H9 (cell line): ENCODE measurements at regions not wholly inside any gene's neighbourhood (a gene's known extent, or its start where the extent isn't known, plus 50 kb on each side); places are given as distances from the start of the nearest gene placed in this dataset.

Experiments
- DNase-seq: peaks from one replicate; pipeline ENCODE4 v3.0.0-alpha.2; 2017
- H2AFZ ChIP-seq: one replicate; pipeline ENCODE4 v1.6.1; 2013; ENCODE audit warnings: mild to moderate bottlenecking, low read length, control low read depth, moderate library complexity
- H2AK5ac ChIP-seq: 2 replicates; pipeline ENCODE4 v1.6.1; 2013; ENCODE audit warnings: low read length, control low read depth, mixed read lengths; ENCODE audit not compliant: insufficient read length
- H2BK120ac ChIP-seq: one replicate; pipeline ENCODE4 v1.6.1; 2013; ENCODE audit warnings: low read depth, mild to moderate bottlenecking, low read length, control low read depth, inconsistent platforms; ENCODE audit not compliant: poor library complexity, severe bottlenecking
- H2BK12ac ChIP-seq: 2 replicates; pipeline ENCODE4 v1.6.1; 2013; ENCODE audit warnings: low read length, control low read depth, mixed read lengths, low read depth; ENCODE audit not compliant: insufficient read length
- H2BK15ac ChIP-seq: 2 replicates; pipeline ENCODE4 v1.6.1; 2013; ENCODE audit warnings: low read depth, low read length, control low read depth
- H2BK20ac ChIP-seq: one replicate; pipeline ENCODE4 v1.6.1; 2013; ENCODE audit warnings: low read depth, mild to moderate bottlenecking, low read length, control low read depth, inconsistent platforms; ENCODE audit not compliant: poor library complexity, severe bottlenecking
- H2BK5ac ChIP-seq: 2 replicates; pipeline ENCODE4 v1.6.1; 2013; ENCODE audit warnings: low read length, control low read depth, mixed read lengths; ENCODE audit not compliant: insufficient read length
- H3K14ac ChIP-seq: 2 replicates; pipeline ENCODE4 v1.6.1; 2013; ENCODE audit warnings: low read length, control low read depth; ENCODE audit not compliant: insufficient read depth
- H3K18ac ChIP-seq: 2 replicates; pipeline ENCODE4 v1.6.1; 2013; ENCODE audit warnings: low read depth, mild to moderate bottlenecking, mixed read lengths, low read length, control low read depth; ENCODE audit not compliant: insufficient read length
- H3K23ac ChIP-seq: 2 replicates; pipeline ENCODE4 v1.6.1; 2013; ENCODE audit warnings: low read length, control low read depth, mixed read lengths, low read depth; ENCODE audit not compliant: insufficient read length
- H3K23me2 ChIP-seq: 2 replicates; pipeline ENCODE4 v1.6.1; 2013; ENCODE audit warnings: low read depth, mild to moderate bottlenecking, mixed read lengths, low read length, control low read depth; ENCODE audit not compliant: insufficient read length, poor library complexity, severe bottlenecking
- H3K27ac ChIP-seq: 2 replicates; pipeline ENCODE4 v1.5.1; 2013; ENCODE audit warnings: low read length, control low read depth, mixed read lengths, low read depth; ENCODE audit not compliant: insufficient read length
- H3K27me3 ChIP-seq: 2 replicates; pipeline ENCODE4 v1.6.1; 2013; ENCODE audit warnings: low read length, control low read depth, inconsistent platforms; ENCODE audit not compliant: insufficient read depth
- H3K4ac ChIP-seq: 2 replicates; pipeline ENCODE4 v1.6.1; 2013; ENCODE audit warnings: low read depth, mild to moderate bottlenecking, control low read depth, inconsistent platforms, low read length, moderate library complexity
- H3K4me1 ChIP-seq: 2 replicates; pipeline ENCODE4 v1.6.1; 2013; ENCODE audit warnings: low read length, control low read depth, inconsistent platforms; ENCODE audit not compliant: insufficient read depth
- H3K4me2 ChIP-seq: 2 replicates; pipeline ENCODE4 v1.6.1; 2013; ENCODE audit warnings: low read length, control low read depth, mixed read lengths; ENCODE audit not compliant: insufficient read length, insufficient read depth
- H3K56ac ChIP-seq: 2 replicates; pipeline ENCODE4 v1.6.1; 2013; ENCODE audit warnings: low read depth, mild to moderate bottlenecking, mixed read lengths, low read length, control low read depth; ENCODE audit not compliant: insufficient read length
- H3K79me1 ChIP-seq: 2 replicates; pipeline ENCODE4 v1.6.1; 2013; ENCODE audit warnings: low read depth, mild to moderate bottlenecking, moderate library complexity, low read length, control low read depth, inconsistent platforms; ENCODE audit not compliant: insufficient read depth, poor library complexity, severe bottlenecking
- H3K79me2 ChIP-seq: 2 replicates; pipeline ENCODE4 v1.6.1; 2013; ENCODE audit warnings: low read length, control low read depth, inconsistent platforms; ENCODE audit not compliant: insufficient read depth
- H3K9ac ChIP-seq: 2 replicates; pipeline ENCODE4 v1.6.1; 2013; ENCODE audit warnings: low read length, control low read depth, mixed read lengths; ENCODE audit not compliant: insufficient read length; ENCODE audit errors: extremely low read depth
- H3K9me3 ChIP-seq: one replicate; pipeline ENCODE4 v1.6.1; 2013; ENCODE audit warnings: low read depth, low read length, inconsistent platforms; ENCODE audit not compliant: control insufficient read depth
- H3T11ph ChIP-seq: one replicate; pipeline ENCODE4 v1.6.1; 2013; ENCODE audit warnings: mild to moderate bottlenecking, low read length, control low read depth, inconsistent platforms
- H4K20me1 ChIP-seq: one replicate; pipeline ENCODE4 v1.6.1; 2013; ENCODE audit not compliant: control insufficient read depth, insufficient read length, insufficient read depth
- H4K5ac ChIP-seq: 2 replicates; pipeline ENCODE4 v1.6.1; 2013; ENCODE audit warnings: low read depth, mild to moderate bottlenecking, mixed read lengths, low read length, control low read depth; ENCODE audit not compliant: insufficient read length
- H4K8ac ChIP-seq: replicated peaks from 2 replicates; pipeline ENCODE4 v1.6.1; 2013; ENCODE audit warnings: low read length, control low read depth, mixed read lengths, low read depth; ENCODE audit not compliant: insufficient read length
- H4K91ac ChIP-seq: 2 replicates; pipeline ENCODE4 v1.6.1; 2013; ENCODE audit warnings: low read depth, mild to moderate bottlenecking, moderate library complexity, mixed read lengths, low read length, control low read depth; ENCODE audit not compliant: insufficient read length
- H3K27ac Mint-ChIP-seq, 3 experiments: 2 replicates in 2 of 3; 3 replicates in 1 of 3; pipeline ENCODE4 v1.8.0; 2020 to 2021; ENCODE audit warnings: mixed read lengths in 3 of 3, mild to moderate bottlenecking in 1 of 3, moderate library complexity in 1 of 3
- H3K27me3 Mint-ChIP-seq: 2 replicates; pipeline ENCODE4 v1.8.0; 2021; ENCODE audit warnings: low read depth, mild to moderate bottlenecking, moderate library complexity, mixed read lengths
- H3K36me3 Mint-ChIP-seq, 3 experiments: 2 replicates in 2 of 3; 3 replicates in 1 of 3; pipeline ENCODE4 v1.8.0; 2020 to 2021; ENCODE audit warnings: low read depth in 3 of 3, mixed read lengths in 3 of 3; ENCODE audit not compliant: insufficient read depth in 1 of 3
- H3K4me1 Mint-ChIP-seq, 2 experiments: 2 replicates each; pipeline ENCODE4 v1.8.0; 2020; ENCODE audit warnings: mixed read lengths in 2 of 2
- H3K4me3 Mint-ChIP-seq, 2 experiments: 2 replicates in 1 of 2; 3 replicates in 1 of 2; pipeline ENCODE4 v1.8.0; 2020 to 2021; ENCODE audit warnings: mild to moderate bottlenecking in 2 of 2, mixed read lengths in 2 of 2, moderate library complexity in 1 of 2
- H3K9me3 Mint-ChIP-seq, 2 experiments: 2 replicates in 1 of 2; 3 replicates in 1 of 2; pipeline ENCODE4 v1.8.0; 2020; ENCODE audit warnings: mild to moderate bottlenecking in 2 of 2, mixed read lengths in 2 of 2, moderate library complexity in 1 of 2
- WGBS: extraction: QIAGEN DNeasy Blood & Tissue Kit; methylation state at CpG from one replicate; pipeline ENCODE4 v1.1.7; 2013; ENCODE audit warnings: missing lambda C conversion rate, low lambda C conversion rate, mixed read lengths; ENCODE audit not compliant: insufficient read length; ENCODE audit errors: extremely low coverage; 5-methylcytosine and 5-hydroxymethylcytosine counted together
- TF ChIP-seq, protein P1 (sequence below): fragments of 200-600 bp; sonication (generic); conservative IDR thresholded peaks from 3 replicates; pipeline ENCODE4 v1.8.0; 2021; ENCODE audit warnings: antibody characterized with exemption, mild to moderate bottlenecking

GRCh38 chr20:11813106-11813890 is 104.4 kb upstream of the BTBD3 start:
- Histone ChIP-seq H3K4ac (no peak overlapping the region), H2BK20ac (no peak overlapping the region), H3K14ac (no peak overlapping the region), H3K18ac (no peak overlapping the region), H3K56ac (no peak overlapping the region), H3K4me1 (no peaks in the 10 kb centered on the region), H3K79me1 (no peaks in the 10 kb centered on the region), H3K27me3 (no peaks in the 10 kb centered on the region), H3K9ac (no peak overlapping the region), H2AFZ (no peak overlapping the region), H4K5ac (no peak overlapping the region), H3T11ph (no peak overlapping the region), H2BK12ac (no peak overlapping the region), H3K23me2 (no peaks in the 10 kb centered on the region), H4K91ac (no peak overlapping the region), H2BK15ac (no peak overlapping the region), H3K4me2 (no peak overlapping the region), H3K27ac (no peak overlapping the region), H3K79me2 (no peaks in the 10 kb centered on the region), H2AK5ac (no peak overlapping the region), H2BK120ac (no peak overlapping the region), H3K9me3 (no peaks in the 10 kb centered on the region), H4K8ac (no peak overlapping the region), H4K20me1 (no peaks in the 10 kb centered on the region), H2BK5ac (no peak overlapping the region), H3K23ac (no peak overlapping the region)
- TF ChIP-seq, protein P1, sequence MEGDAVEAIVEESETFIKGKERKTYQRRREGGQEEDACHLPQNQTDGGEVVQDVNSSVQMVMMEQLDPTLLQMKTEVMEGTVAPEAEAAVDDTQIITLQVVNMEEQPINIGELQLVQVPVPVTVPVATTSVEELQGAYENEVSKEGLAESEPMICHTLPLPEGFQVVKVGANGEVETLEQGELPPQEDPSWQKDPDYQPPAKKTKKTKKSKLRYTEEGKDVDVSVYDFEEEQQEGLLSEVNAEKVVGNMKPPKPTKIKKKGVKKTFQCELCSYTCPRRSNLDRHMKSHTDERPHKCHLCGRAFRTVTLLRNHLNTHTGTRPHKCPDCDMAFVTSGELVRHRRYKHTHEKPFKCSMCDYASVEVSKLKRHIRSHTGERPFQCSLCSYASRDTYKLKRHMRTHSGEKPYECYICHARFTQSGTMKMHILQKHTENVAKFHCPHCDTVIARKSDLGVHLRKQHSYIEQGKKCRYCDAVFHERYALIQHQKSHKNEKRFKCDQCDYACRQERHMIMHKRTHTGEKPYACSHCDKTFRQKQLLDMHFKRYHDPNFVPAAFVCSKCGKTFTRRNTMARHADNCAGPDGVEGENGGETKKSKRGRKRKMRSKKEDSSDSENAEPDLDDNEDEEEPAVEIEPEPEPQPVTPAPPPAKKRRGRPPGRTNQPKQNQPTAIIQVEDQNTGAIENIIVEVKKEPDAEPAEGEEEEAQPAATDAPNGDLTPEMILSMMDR = no peak
- Mint-ChIP-seq H3K4me3 (no peak overlapping the region), H3K27ac (no peak overlapping the region), H3K4me1 (peaks cover 0 to 8% of the 10 kb centered on the region in 2 experiments; a peak in 2 of 4 replicates), H3K36me3 (no peaks in the 10 kb centered on the region), H3K27me3 (peaks cover 3% of the 10 kb centered on the region), H3K9me3 (no peaks in the 10 kb centered on the region; a peak in 1 of 5 replicates)
- DNase-seq = no peak
- no CpG with 5 or more reads among the region's 14 CpGs for WGBS
